IMR-90 (cell line): ENCODE measurements at regions not wholly inside any gene's neighbourhood (a gene's known extent, or its start where the extent isn't known, plus 50 kb on each side); places are given as distances from the start of the nearest gene placed in this dataset.

Experiments used
- ATAC-seq: fragments of 200-7000 bp; cut with Tn5 transposase; 2 replicates; pipeline ENCODE4 v1.9.1; 2020; ENCODE audit warnings: low read depth, mild to moderate bottlenecking, moderate library complexity
- BruUV-seq: library from RNA; stranded (reverse); fragments of 400-500 nt; replicated peaks from 2 replicates; lab custom pipeline; 2021; lab: Mats Ljungman, UMichigan
- CTCF ChIA-PET: fragments of 300-600 bp; formaldehyde crosslinking; extraction: SDS; loops from one replicate; lab custom pipeline; 2021; ENCODE audit warnings: antibody characterized with exemption; lab: Yijun Ruan, JAX
- POLR2A ChIA-PET: fragments of 300-600 bp; sonication (Branson Sonifier 250); formaldehyde crosslinking; loops from one replicate; lab custom pipeline; 2022; ENCODE audit warnings: antibody characterized with exemption; ENCODE audit not compliant: unreplicated experiment; lab: Charles Lee
- DNase-seq: peaks from one replicate; pipeline ENCODE4 v3.0.0; 2013
- H2AFZ ChIP-seq: replicated peaks from 2 replicates; pipeline ENCODE3; 2013; ENCODE audit warnings: low read length, mild to moderate bottlenecking; ENCODE audit not compliant: poor library complexity
- H2AK5ac ChIP-seq: 2 replicates; pipeline ENCODE4 v1.6.1; 2013; ENCODE audit warnings: low read depth, low read length, inconsistent platforms
- H2AK9ac ChIP-seq: replicated peaks from 2 replicates; pipeline ENCODE3; 2013; ENCODE audit warnings: mild to moderate bottlenecking, low read depth, low read length, moderate library complexity; ENCODE audit not compliant: poor library complexity
- H2BK120ac ChIP-seq: 2 replicates; pipeline ENCODE4 v1.6.1; 2013; ENCODE audit warnings: low read depth, low read length, inconsistent platforms
- H2BK15ac ChIP-seq: 3 replicates; pipeline ENCODE4 v1.6.1; 2013; ENCODE audit warnings: low read depth, low read length, inconsistent platforms
- H2BK20ac ChIP-seq: 2 replicates; pipeline ENCODE4 v1.6.1; 2013; ENCODE audit warnings: low read depth, mild to moderate bottlenecking, inconsistent platforms, low read length, moderate library complexity
- H2BK5ac ChIP-seq: 2 replicates; pipeline ENCODE4 v1.6.1; 2013; ENCODE audit warnings: mild to moderate bottlenecking, low read depth, low read length, inconsistent platforms; ENCODE audit not compliant: poor library complexity, severe bottlenecking
- H3K14ac ChIP-seq: replicated peaks from 2 replicates; pipeline ENCODE4 v1.6.1; 2013; ENCODE audit warnings: low read depth, low read length, inconsistent platforms
- H3K18ac ChIP-seq: 2 replicates; pipeline ENCODE4 v1.6.1; 2013; ENCODE audit warnings: low read depth, low read length, control low read depth
- H3K23ac ChIP-seq: 2 replicates; pipeline ENCODE4 v1.6.1; 2013; ENCODE audit warnings: low read depth, low read length, inconsistent platforms
- H3K27ac ChIP-seq: 2 replicates; pipeline ENCODE4 v1.5.1; 2013; ENCODE audit warnings: mild to moderate bottlenecking, control low read depth, low read length; ENCODE audit not compliant: insufficient read depth
- H3K27me3 ChIP-seq: 2 replicates; pipeline ENCODE4 v1.6.1; 2013; ENCODE audit warnings: low read length; ENCODE audit not compliant: control insufficient read depth, insufficient read depth
- H3K36me3 ChIP-seq: 2 replicates; pipeline ENCODE4 v1.6.1; 2013; ENCODE audit warnings: low read length, mixed read lengths; ENCODE audit not compliant: control insufficient read depth, insufficient read depth
- H3K4ac ChIP-seq: 2 replicates; pipeline ENCODE4 v1.6.1; 2013; ENCODE audit warnings: low read depth, low read length, inconsistent platforms
- H3K4me1 ChIP-seq: 2 replicates; pipeline ENCODE4 v1.6.1; 2013; ENCODE audit warnings: low read length, mixed read lengths; ENCODE audit not compliant: control insufficient read depth, insufficient read depth
- H3K4me2 ChIP-seq: 2 replicates; pipeline ENCODE4 v1.6.1; 2013; ENCODE audit warnings: low read depth, mild to moderate bottlenecking, control low read depth, low read length, moderate library complexity
- H3K4me3 ChIP-seq: 2 replicates; pipeline ENCODE4 v1.5.1; 2013; ENCODE audit warnings: low read depth, mild to moderate bottlenecking, control low read depth, low read length, moderate library complexity; ENCODE audit not compliant: insufficient read depth
- H3K56ac ChIP-seq: 2 replicates; pipeline ENCODE4 v1.6.1; 2013; ENCODE audit warnings: low read length, inconsistent platforms; ENCODE audit not compliant: insufficient read depth; ENCODE audit errors: extremely low read depth
- H3K79me1 ChIP-seq, 2 experiments: 2 replicates each; pipeline ENCODE4 v1.6.1; 2013; ENCODE audit warnings: low read length in 2 of 2, inconsistent platforms in 1 of 2, low read depth in 1 of 2
- H3K9ac ChIP-seq: 2 replicates; pipeline ENCODE4 v1.6.1; 2013; ENCODE audit warnings: low read depth, low read length, control low read depth
- H3K9me1 ChIP-seq: 2 replicates; pipeline ENCODE4 v1.6.1; 2013; ENCODE audit warnings: low read length, inconsistent platforms; ENCODE audit not compliant: insufficient read depth
- H3K9me3 ChIP-seq: 2 replicates; pipeline ENCODE4 v1.6.1; 2013; ENCODE audit warnings: low read length; ENCODE audit not compliant: control insufficient read depth, insufficient read depth
- H4K20me1 ChIP-seq: 2 replicates; pipeline ENCODE4 v1.6.1; 2013; ENCODE audit warnings: low read length, inconsistent platforms; ENCODE audit not compliant: insufficient read depth
- H4K5ac ChIP-seq: 2 replicates; pipeline ENCODE4 v1.6.1; 2013; ENCODE audit warnings: mild to moderate bottlenecking, low read depth, low read length, control low read depth
- H4K8ac ChIP-seq, 2 experiments: 2 replicates each; pipeline ENCODE4 v1.6.1; 2013; ENCODE audit warnings: low read depth in 2 of 2, low read length in 2 of 2, control low read depth in 1 of 2, inconsistent platforms in 1 of 2
- H4K91ac ChIP-seq: 2 replicates; pipeline ENCODE4 v1.6.1; 2013; ENCODE audit warnings: low read depth, low read length, inconsistent platforms; ENCODE audit not compliant: insufficient read depth
- BHLHE40 ChIP-seq: fragments of 150-350 bp; IDR thresholded peaks from 2 replicates; pipeline ENCODE4 v1.6.1; 2016; ENCODE audit warnings: mild to moderate bottlenecking, low read depth, low read length
- CEBPB ChIP-seq: IDR thresholded peaks from 2 replicates; pipeline ENCODE4 v1.6.1; 2012; ENCODE audit warnings: low read depth, low read length, improper control_type of control experiment
- CHD1 ChIP-seq: IDR thresholded peaks from 2 replicates; pipeline ENCODE4 v1.6.1; 2012; ENCODE audit warnings: low read depth, low read length, improper control_type of control experiment
- CTCF ChIP-seq: conservative IDR thresholded peaks from 2 replicates; pipeline ENCODE4 v1.5.1; 2012; ENCODE audit warnings: mild to moderate bottlenecking, low read depth, low read length, improper control_type of control experiment
- ELK1 ChIP-seq: fragments of 150-350 bp; IDR thresholded peaks from 2 replicates; pipeline ENCODE4 v1.6.1; 2016; ENCODE audit warnings: low read depth, mild to moderate bottlenecking, low read length, moderate library complexity, borderline replicate concordance
- FOS ChIP-seq: fragments of 150-350 bp; IDR thresholded peaks from 2 replicates; pipeline ENCODE4 v1.6.1; 2016; ENCODE audit warnings: low read depth, low read length
- MAFK ChIP-seq: IDR thresholded peaks from 2 replicates; pipeline ENCODE4 v1.6.1; 2012; ENCODE audit warnings: low read depth, low read length, improper control_type of control experiment
- MAZ ChIP-seq: IDR thresholded peaks from 2 replicates; pipeline ENCODE4 v1.6.1; 2012; ENCODE audit warnings: low read depth, mild to moderate bottlenecking, low read length, improper control_type of control experiment, moderate library complexity, borderline replicate concordance
- MXI1 ChIP-seq: IDR thresholded peaks from 2 replicates; pipeline ENCODE4 v1.6.1; 2012; ENCODE audit warnings: low read depth, mild to moderate bottlenecking, low read length, moderate library complexity, borderline replicate concordance
- NFE2L2 ChIP-seq: fragments of 150-350 bp; IDR thresholded peaks from 2 replicates; pipeline ENCODE4 v1.6.1; 2016; ENCODE audit warnings: low read depth, mild to moderate bottlenecking, low read length
- POLR2A ChIP-seq: IDR thresholded peaks from 2 replicates; pipeline ENCODE4 v1.6.1; 2012; ENCODE audit warnings: mild to moderate bottlenecking, low read depth, low read length
- RAD21 ChIP-seq: IDR thresholded peaks from 2 replicates; pipeline ENCODE4 v1.6.1; 2012; ENCODE audit warnings: low read length, improper control_type of control experiment
- RCOR1 ChIP-seq: IDR thresholded peaks from 2 replicates; pipeline ENCODE4 v1.6.1; 2012; ENCODE audit warnings: mild to moderate bottlenecking, low read length, improper control_type of control experiment; ENCODE audit not compliant: insufficient replicate concordance
- RFX5 ChIP-seq: IDR thresholded peaks from 2 replicates; pipeline ENCODE4 v1.8.0; 2012; ENCODE audit warnings: low read depth, mild to moderate bottlenecking, low read length, moderate library complexity
- SMC3 ChIP-seq: fragments of 150-350 bp; IDR thresholded peaks from 2 replicates; pipeline ENCODE4 v1.6.1; 2016; ENCODE audit warnings: low read depth, mild to moderate bottlenecking, antibody characterized with exemption, low read length, moderate library complexity
- USF2 ChIP-seq: fragments of 150-350 bp; IDR thresholded peaks from 2 replicates; pipeline ENCODE4 v1.6.1; 2017; ENCODE audit warnings: mild to moderate bottlenecking, antibody characterized with exemption, low read length, low read depth
- WGBS, 2 experiments: methylation state at CpG; one replicate each; pipeline versions ENCODE4 v1.1.5 to v1.1.7; 2013; ENCODE audit warnings: missing lambda C conversion rate in 2 of 2; ENCODE audit not compliant: insufficient read length in 1 of 2; ENCODE audit errors: extremely low coverage in 2 of 2; 5-methylcytosine and 5-hydroxymethylcytosine counted together
- dilution Hi-C: fragments of 300-500 bp; cut with HindIII; formaldehyde crosslinking; loops from one replicate; pipeline ENCODE4 v1.14.3; 2018; ENCODE audit warnings: low sequenced_read_pairs; ENCODE audit not compliant: unreplicated experiment
- in situ Hi-C: fragments of 300-500 bp; cut with MboI; formaldehyde crosslinking; loops from 3 replicates; pipeline ENCODE4 v1.14.3; 2019; ENCODE audit warnings: low sequenced_read_pairs, inconsistent platforms, mixed read lengths
- intact Hi-C: fragments of 100-400 bp; cut with micrococcal nuclease; formaldehyde crosslinking; loops from 2 replicates; pipeline ENCODE4 v1.10.0; 2022

GRCh38 chr2:104641786-104642185 is 212.1 kb upstream of the POU3F3 start:
- no peaks in the 10 kb centered on the region for H3K27me3 ChIP-seq
- BruUV-seq, result no TSS peak
- no peak overlapping the region for H3K14ac ChIP-seq
- no peak overlapping the region for H2AFZ ChIP-seq
- H4K5ac ChIP-seq, result no peak overlapping the region
- no peaks in the 10 kb centered on the region for H4K20me1 ChIP-seq
- no peak overlapping the region for H2BK20ac ChIP-seq
- no peak overlapping the region for H3K23ac ChIP-seq
- H3K79me1 ChIP-seq, result no peaks in the 10 kb centered on the region
- WGBS, 2 experiments, result no CpG with 5 or more reads among the region's 2 CpGs
- H2AK5ac ChIP-seq, result no peak overlapping the region
- intact Hi-C loops, result no loop called here
- no peaks in the 10 kb centered on the region for H3K36me3 ChIP-seq
- H3K9ac ChIP-seq, result no peak overlapping the region
- no peak for ATAC-seq
- H2BK15ac ChIP-seq, result no peak overlapping the region
- H3K4me2 ChIP-seq, result no peak overlapping the region
- no peak overlapping the region for H4K8ac ChIP-seq
- H3K9me1 ChIP-seq, result no peaks in the 10 kb centered on the region
- H2BK5ac ChIP-seq, result no peak overlapping the region
- H4K91ac ChIP-seq, result no peak overlapping the region
- H3K4me3 ChIP-seq, result no peak overlapping the region
- ChIA-PET CTCF (no interaction called here), POLR2A (no interaction called here)
- in situ Hi-C loops, result no loop called here
- no peak overlapping the region for H3K27ac ChIP-seq
- no peak overlapping the region for H3K56ac ChIP-seq
- no peak for DNase-seq
- TF ChIP-seq POLR2A (no peak), FOS (no peak), RCOR1 (no peak), MXI1 (no peak), CTCF (no peak), MAZ (no peak), ELK1 (no peak), RAD21 (no peak), RFX5 (no peak), USF2 (no peak), NFE2L2 (no peak), BHLHE40 (no peak), CHD1 (no peak), MAFK (no peak), SMC3 (no peak), CEBPB (no peak)
- peaks cover 5% of the 10 kb centered on the region; the same call in 1 of the 2 replicates for H3K9me3 ChIP-seq
- no peak overlapping the region for H3K4ac ChIP-seq
- H2AK9ac ChIP-seq, result no peak overlapping the region
- no peaks in the 10 kb centered on the region for H3K4me1 ChIP-seq
- no peak overlapping the region for H2BK120ac ChIP-seq
- dilution Hi-C loops, result no loop called here
- H3K18ac ChIP-seq, result no peak overlapping the region
